CD4-positive, alpha-beta T cell treated with Interferon gamma for 1 hour (primary cell): ENCODE measurements at regions not wholly inside any gene's neighbourhood (a gene's known extent, or its start where the extent isn't known, plus 50 kb on each side); places are given as distances from the start of the nearest gene placed in this dataset.
"Not testable (repeated sequence)": the region's sequence is repeated elsewhere in the genome, so short reads cannot be mapped to it uniquely, and the experiment has no call there.

Source experiments
- DNase-seq: peaks from one replicate; pipeline ENCODE4 v3.0.0-alpha.2; 2020

DNA sequence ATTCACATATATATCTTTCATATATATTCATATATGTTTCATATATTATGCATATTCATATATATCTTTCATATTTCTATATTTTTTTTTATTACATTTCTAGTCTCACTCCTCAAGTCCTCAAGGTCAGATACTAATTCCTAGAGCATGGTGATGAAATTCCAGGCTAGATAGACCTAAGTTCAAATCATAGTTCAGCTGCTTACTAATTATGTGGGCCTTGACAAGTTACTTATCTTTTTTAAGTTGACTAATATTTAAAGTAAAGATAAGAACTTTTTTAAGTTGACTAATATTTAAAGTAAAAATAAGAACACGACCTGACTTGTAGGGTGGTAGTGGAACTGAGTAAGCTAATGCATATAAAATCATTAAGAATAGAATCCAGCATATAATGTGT is 495.6 kb upstream of the MAN1A1 start:
- DNase-seq: no peak

DNA sequence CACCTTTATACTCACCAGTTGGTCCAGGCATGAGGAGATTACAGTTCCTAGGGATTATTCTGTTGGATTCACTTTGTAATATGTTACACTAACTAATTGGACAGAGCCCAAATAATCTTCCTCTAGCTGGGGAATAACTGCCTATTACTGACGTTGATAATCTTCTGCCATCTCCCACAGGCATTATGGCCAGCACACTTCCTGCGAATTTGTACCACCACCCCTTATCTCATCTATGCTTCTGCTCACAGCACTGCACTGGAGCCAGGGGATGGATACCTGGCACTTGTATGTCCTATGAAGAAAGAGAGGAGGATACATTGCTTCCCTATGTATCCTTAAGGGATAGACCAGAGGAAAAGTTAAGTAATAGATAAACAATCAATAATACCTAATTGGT is 494.8 kb upstream of the MAN1A1 start:
- no peak for DNase-seq

DNA sequence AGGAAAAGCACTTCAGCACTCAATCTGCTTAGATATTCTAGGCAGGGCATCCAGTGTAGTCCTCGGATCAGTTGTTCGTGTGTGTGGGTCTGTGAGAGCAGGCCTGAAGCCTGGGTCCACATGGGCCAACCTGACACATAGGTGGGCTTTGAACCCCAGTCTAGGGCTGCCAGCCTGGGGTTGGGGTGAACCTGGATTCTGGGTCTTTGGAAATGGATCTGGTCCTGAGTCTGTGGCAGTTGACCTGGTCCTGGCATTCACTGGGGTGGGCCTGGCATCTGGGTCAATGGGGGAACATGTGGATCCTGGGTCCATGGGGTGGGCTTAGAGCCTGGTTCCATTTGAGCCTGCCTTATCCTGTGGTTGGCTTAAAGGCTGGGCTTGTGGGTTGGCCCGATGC is 492.6 kb upstream of the MAN1A1 start:
- no peak for DNase-seq

DNA sequence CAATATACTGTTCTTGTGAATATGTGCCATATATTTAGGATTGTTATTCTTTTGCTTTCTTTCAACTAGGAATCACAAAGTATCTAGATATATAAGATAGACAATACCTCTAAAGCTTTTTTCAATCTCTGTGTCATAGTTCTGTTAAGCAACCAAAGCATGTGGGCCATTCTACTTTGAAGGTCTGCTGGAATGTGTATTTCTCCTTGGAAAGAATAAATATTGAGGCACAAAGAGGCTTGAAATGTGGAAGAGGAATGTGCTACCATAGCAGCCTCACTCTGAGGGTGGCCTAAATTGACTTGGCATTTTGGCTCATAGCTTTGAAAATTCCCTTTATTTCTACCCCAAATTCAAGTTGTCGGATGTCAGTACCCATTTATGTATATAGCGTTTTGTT is 488.5 kb upstream of the MAN1A1 start:
- no peak for DNase-seq

DNA sequence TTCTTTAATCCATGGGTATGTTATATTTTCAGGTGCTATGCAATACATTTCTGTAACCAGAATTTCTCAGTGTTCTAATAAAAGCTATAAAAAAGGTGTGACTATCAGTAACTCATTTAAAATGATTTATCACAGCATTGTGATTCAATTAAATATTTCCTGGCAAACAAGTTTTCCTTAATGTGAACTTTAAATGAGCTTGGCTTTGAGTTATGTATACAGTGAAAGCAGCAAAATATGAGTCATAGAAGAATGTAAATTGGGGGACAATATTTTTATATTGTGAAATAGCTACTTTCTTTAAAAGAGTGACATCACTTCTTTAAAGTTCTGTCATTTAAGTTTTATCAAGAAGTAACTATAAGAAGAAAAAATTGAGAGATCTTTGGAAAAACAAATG is 484.9 kb upstream of the MAN1A1 start:
- DNase-seq: no peak

DNA sequence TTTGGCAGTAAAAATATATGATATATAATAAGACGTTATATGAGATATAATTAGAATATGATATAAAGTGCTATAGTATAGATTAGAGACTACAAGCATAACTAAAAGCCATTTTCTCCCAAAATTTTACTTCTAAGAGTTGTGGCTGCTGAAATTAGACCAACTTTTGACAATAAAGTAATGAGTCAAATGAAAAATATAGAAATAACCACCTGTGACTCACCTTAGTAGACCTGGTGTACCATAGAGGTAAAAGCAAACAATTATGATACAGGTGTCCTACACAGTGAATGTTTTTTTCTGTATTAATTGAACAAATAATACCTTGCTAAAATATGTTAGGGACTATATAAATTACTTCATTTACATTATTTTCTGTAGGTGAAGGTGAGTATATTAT is 482.9 kb upstream of the MAN1A1 start:
- DNase-seq: no peak

DNA sequence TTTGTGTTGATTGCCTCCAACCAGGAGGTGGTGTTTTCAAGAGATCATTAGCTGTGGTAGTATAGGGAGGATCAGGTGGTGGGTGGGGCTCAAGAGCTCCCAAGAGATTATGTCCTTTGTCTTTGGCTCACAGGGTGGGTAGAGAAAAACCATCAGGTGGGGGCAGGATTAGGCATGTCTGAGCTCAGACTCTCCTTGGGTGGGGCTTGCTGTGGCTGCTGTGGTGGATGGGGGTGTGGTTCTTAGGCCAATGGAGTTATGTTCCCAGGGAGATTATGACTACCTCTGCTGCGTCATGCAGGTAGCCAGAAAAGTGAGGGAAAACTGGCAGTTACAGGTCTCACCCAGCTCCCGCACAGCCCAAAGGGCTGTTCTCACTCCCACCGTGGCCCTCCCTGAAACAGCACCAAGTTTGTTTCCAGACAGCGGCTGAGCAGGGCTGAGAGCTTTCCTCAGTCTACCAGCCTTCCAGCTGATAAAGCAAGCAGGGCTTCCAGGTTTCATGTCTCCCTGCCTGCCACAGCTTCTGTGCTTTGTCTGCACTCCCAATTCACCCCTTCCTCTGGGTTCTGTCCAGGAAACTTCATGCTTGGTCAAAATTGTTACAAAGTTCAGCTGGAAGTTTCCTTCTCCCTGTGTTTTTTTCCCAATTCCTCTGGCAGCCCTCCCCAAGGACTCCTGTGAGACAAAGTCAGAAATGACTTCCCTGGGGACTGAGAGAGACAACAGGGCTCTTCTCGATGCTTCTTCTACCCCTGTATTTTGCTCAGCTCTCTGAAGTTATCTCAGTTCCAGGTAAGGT is 481.1 kb upstream of the MAN1A1 start:
- DNase-seq: no peak

DNA sequence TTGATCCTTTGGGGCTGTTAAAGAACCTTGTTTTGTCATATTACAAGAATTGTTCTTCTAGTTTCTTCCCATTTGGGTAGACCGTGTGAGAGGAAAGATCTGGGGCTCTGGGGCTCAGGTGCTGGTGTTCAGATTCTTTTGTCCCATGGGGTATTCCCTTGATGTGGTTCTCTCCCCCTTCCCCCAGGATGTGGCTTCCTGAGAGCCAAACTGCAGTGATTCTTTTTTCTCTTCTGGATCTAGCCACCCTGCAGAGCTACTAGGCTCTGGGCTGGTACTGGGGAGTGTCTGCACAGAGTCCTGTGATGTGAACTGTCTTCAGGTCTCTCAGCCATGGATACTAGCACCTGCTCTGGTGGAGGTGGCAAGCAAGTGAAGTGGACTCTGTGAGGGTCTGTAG is 480.5 kb upstream of the MAN1A1 start:
- no peak for DNase-seq

DNA sequence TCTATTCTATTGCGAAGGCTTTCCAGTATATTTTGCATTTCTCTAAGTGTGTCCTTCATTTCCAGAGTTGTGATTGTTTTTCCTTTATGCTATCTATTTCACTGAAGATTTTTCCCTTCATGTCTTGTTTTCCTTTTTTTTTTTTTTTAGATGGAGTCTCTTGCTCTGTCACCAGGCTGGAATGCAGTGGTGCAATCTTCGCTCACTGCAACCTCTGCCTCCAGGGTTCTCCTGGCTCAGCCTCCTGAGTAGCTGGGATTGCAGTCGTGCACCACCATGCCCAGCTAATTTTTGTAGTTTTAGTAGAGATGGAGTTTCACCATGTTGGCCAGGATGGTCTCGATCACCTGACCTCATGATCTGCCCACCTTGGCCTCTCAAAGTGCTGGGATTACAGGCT is 479.9 kb upstream of the MAN1A1 start:
- DNase-seq: not testable (repeated sequence)

DNA sequence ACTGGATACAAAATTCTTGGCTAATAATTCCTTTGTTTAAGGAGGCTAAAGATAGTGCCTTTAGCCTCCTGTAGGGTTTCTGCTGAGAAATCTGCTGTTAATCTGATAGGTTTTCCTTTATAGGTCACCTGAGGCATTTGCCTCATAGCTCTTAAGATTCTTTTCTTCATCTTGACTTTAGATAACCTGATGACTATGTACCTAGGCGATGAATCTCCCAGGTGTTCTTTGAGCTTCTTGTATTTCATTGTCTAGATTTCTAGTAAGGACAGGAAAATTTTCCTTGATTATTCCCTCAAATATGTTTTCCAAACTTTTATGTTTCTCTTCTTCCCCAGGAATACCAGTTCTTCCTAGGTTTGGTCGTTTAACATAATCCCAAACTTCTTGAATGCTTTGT is 479.4 kb upstream of the MAN1A1 start:
- no peak for DNase-seq

DNA sequence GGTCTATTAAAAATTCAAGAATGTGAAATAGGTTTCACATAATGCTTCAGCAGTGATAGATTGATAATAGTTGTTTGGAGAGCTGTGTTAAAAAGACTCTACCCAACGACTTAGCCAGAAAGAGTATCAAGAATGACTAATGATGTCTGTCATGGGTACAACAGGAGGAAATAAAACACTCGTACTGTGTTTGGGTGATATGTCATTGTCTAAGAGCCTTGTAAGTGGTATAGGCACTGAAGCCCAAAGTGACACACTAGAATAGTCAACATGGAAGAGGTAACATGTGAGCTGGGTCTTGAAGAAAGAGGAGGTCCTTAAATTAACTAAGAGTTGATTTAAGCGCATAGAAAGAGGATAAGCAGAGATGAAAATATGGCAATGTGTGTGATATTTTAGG is 471.8 kb upstream of the MAN1A1 start:
- no peak for DNase-seq

DNA sequence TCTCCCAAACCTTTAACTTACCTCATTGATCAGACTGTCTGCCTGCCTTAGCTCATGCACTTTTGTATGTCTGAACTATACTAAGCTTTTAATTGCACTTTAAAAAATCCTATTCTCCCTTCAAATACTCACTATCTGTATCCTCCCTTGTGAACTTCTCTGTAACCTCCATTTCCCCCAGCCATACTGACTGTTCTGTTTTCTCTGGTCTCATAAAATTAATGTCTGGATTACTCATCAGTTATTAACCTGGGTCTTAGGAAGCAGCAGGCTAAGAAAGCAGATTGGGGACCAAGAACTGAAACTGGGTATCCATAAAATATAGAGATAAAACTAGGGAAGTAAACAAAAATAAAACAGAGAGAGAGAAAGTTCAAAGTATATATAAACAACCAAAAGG is 469.3 kb upstream of the MAN1A1 start:
- no peak for DNase-seq

DNA sequence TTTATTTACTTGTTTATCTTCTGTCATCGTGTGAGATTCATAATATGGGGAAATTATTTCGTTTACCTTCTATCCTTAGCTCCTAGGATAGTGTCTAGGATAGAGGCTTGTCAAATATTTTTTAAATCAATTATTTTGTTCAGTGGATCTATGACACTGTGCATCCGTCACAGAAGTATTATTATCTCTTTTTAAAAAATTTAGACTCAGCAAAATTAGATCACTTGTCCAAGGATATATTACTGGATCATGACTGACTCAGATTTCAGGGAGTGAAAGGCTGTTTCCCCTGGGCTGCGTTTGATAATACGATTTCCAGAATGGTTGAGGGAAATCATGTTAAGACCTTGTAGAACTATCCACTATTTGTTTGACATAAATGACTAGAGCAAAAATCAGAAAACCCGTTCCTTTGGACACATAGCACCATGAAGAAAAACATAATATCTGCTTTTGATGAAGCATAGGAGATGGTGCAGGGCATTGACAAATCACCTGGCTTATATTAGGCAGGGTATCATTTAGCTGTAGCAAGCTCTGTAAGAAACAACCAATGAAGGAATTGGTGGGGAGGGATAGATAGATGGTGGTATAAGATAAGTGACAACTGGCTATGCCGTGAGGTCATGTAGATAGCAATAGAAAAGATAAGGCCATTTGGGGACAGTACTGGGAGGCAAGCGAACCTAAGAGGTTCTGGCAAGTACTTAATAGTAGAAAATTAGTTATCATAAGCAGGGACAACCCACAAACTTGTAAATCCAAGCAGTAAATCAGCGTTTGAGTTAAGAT is 465.2 kb upstream of the MAN1A1 start:
- DNase-seq: no peak

DNA sequence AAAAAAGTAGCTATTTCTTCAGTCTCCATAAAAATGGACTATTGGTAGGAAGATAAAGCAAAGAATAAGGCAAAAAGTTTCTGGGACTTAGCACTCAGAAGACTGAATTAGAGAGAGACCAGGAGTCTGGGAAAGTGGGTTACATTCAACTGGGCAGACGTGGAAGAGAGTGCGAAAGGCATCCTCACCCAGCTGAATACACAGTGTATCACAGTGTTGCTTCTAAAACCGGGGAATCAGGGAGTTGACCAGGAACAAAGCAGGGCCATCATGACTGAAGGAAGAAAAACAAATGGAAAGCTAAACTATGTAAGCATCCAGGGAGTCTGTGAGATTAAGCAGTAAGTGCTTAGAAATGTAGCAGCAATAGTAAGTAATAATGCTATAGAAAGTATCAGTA is 452.9 kb upstream of the MAN1A1 start:
- no peak for DNase-seq

DNA sequence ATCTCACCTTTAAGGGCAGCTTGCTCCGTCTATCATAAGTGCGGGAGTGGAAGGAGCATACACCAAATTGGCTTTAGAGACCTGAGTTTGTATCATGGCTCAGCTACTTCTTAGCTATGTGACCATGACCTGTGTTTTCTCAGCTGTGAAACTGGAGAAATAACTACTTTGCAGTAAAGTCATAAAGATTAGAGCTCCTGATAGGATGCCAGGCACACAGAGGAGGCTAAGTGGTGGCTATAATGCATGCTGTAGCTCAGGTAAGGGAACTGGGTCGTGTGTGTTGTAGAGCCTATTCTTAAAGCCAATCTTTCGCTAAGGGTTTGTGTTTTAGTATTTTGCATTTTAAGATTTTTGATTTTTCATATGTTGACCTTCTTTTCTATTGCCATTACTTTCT is 451.5 kb upstream of the MAN1A1 start:
- no peak for DNase-seq

DNA sequence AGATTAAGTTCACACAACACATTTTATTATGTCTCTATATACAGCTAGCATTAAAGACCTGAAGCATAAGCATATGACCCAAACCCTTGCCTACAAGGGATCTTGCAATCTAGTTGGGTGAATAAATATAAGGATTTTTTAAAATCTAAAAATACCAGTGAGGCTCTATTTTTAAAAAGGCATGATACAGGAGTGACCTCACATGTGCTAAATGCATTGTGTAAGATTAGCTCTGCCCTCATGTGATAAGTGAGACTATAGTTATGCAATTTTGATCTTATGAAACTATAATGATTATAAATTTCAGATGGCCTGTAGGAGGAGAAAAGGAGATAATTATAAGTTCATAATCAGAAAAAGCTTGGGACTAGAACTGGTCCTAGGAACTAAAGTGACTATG is 451.0 kb upstream of the MAN1A1 start:
- no peak for DNase-seq

DNA sequence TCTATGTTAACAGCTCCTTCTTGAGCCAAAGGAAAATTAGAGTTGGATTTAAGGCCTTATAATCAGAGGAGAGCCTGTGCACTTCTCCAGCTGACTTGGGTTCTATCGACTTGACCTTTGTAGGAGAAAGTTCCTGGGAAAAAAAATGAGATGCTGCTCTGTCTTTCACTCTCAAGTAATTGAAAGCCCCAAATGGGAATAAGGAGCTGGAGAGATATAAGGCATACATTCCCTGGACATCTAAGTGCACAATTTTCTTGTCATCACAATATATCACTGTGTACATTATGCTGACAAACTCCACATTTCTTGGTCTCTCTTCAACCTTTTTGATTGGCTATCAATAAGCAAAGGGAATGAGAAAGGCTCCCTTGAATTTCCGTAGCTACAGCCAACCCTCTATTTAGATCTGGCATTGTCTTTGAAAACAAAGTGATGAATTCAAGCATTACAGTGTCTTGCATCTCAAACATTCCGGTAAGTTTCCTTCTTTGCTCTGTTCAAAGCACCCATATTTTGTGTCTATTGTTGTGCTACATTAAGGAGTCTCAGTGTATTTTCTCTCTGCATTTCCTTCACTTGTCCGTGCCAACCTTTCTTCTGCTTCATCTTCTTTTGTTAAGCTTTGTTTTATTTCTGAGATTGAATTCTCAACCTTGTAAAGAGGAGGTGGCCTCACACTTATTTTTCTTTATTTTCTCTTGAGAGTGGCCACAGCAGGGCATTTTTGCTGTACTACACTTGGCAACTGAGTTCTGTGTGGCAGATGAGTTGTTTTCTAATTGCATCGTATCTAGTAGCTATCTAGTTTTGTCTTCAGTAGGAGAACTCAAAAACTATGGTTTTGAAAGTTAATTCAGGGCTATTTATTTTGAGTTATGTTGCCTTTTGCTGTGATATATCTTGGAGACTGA is 450.3 kb upstream of the MAN1A1 start:
- no peak for DNase-seq

DNA sequence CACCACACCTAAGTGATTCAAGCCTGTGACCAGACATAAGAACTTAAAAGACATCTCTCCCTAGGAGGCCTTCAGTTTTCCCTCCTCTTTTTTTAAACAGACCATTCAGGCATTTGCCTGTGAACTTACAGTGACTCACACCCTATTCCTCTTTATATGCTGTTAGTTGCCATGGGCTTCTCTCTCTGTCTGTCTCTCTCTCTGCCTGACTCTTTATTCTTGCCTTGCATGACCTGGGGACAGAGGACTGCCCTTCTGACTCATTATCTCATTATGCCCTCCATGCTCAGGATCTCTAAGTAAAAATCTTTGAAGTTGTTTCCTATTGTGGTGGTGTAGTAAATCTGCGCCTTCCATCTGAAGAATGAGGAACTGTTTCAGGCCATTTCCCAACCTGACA is 442.2 kb upstream of the MAN1A1 start:
- DNase-seq: no peak

DNA sequence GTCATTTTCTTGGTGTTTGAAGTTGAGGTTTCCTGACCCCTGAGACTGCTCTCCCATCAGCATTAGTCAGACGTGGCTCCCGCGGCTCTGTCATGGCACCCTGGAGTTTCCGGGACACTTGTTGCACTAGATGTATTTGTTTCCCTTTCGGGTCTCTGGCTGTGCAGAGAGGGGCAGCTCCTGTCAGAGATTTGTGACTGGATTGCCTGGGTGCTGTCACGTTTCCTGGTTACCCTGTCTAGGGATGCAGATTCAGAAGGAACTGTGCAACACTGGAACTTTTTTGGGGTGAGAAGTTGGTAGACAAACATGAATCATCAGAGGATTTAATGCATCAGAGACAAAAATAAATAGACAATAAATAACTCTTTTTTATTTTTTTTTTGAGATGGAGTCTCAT is 431.8 kb upstream of the MAN1A1 start:
- DNase-seq: no peak

DNA sequence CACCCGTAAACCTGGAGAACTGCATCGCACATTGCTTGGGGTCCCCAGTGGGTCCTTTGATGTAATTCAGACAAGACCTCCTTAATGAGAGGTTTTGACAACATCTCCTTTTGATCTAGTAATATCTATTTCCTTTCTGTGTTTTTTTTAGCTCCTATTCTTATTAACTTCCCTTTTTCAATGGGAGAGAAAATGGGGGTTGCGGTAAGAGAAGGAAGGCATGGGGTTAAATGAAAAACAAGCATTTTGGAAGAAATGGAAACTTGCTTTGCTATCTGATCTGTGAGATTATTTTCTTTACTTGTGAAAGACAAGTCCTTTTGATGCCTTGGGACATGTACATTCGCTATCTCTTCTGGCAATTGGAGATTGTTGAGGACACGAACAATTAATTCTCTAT is 418.6 kb upstream of the MAN1A1 start:
- no peak for DNase-seq

DNA sequence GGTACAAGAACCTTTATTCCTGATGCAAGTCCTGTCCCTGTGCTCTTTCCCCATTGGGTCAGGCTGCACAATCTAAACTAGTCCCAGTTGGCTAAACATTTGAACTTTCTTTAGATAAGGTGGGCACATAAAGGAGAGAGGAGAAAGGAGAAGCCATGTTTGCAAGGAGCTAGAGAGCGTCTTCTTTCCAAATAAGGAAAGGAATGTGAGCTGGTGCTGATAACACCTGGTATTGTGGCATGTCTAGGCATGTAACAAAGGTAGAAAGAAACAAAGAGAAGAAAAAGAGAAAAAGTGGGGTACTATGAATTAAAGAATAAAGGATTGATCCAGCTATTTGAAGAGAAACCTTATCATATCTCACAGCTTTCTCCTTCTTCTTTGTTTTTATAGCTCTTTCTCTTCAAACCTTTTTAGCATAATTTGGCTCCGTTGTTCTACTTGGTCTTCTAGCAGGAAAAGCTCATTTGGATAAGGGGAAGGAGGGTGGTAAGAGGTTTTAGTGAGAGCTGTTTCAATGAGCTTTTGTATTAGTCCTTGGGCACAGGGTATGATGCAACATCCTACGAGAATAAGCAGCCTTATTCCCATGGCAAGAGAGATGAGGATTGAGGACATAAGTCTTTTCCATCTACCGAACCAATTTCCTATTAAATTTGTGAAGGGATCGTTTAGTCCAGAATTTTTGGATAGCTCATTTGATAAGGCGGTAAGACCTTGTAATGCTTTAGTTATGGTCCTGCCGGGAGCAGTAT is 415.5 kb upstream of the MAN1A1 start:
- DNase-seq: no peak

DNA sequence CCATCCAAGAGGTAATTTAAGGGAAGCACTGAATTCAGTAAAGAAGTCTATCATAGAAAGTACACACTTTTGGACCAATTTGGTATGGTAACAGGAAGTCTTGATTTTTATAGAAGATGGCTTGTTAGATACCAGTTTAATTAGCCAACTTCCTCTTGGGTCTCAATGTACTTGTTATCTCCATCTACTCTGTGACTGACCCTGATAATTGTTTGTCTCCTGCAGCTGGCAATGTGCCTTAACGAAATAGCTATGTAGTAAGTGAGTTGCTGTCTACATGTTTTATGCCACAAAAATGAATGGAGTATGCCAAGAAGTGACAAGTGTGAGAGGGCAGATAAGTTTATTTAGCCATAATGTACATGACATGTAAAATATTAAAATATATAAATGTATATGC is 410.5 kb upstream of the MAN1A1 start:
- no peak for DNase-seq

DNA sequence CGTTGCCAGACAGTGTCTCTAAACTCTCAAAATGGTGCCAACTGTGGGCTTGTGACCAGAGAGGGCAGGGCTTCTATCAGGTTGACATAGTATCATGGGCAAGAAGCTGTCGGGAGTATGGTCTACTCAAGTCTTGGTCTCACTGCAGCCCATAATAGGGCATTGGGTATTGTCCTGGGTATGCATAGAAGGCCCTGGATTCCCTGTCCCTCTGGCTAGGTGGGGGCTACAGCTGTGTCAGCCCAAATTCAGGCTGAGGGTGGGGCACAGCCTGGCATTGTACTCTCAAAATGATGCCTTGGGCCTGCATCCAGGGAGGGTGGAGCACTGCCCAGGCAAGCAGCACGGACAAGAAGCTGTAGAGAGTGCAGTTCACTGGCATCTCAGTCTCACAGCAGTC is 408.8 kb upstream of the MAN1A1 start:
- DNase-seq: no peak
